ENCODE measurements at regions not wholly inside any gene's neighbourhood (a gene's known extent, or its start where the extent isn't known, plus 50 kb on each side); places are given as distances from the start of the nearest gene placed in this dataset.

- no peak for DNase-seq
- intact Hi-C loops (cut with DNase I): no loop called here
- TF ChIP-seq CTCF (IDR thresholded peaks at IDR 0.05) (no peak), EP300 (IDR thresholded peaks at IDR 0.05) (no peak), POLR2A (IDR thresholded peaks at IDR 0.05) (no peak)
- H3K36me3 ChIP-seq: no peaks in the 10 kb centered on the region
- WGBS, 3 donors: 84 to 91% (median 88%) methylated on average over 3 of the region's 3 CpGs
- H3K9me3 ChIP-seq: no peaks in the 10 kb centered on the region
- H3K27ac ChIP-seq: no peak overlapping the region
- no peaks in the 10 kb centered on the region for H3K4me1 ChIP-seq (ENCODE audit: insufficient read depth)
- no peaks in the 10 kb centered on the region for H3K27me3 ChIP-seq
- no peak overlapping the region for H3K4me3 ChIP-seq
Observed at GRCh38 chr4:79695848-79696247, 287.8 kb upstream of the GK2 start.

- no peaks in the 10 kb centered on the region for H3K4me1 ChIP-seq (ENCODE audit: insufficient read depth)
- no peaks in the 10 kb centered on the region for H3K36me3 ChIP-seq
- TF ChIP-seq CTCF (IDR thresholded peaks at IDR 0.05): no peak
- no peak for TF ChIP-seq EP300 (IDR thresholded peaks at IDR 0.05)
- no peak for TF ChIP-seq POLR2A (IDR thresholded peaks at IDR 0.05)
- no peaks in the 10 kb centered on the region for H3K9me3 ChIP-seq
- intact Hi-C loops (cut with DNase I): no loop called here
- no peak for DNase-seq
- WGBS, 3 donors: 51 to 68% (median 60%) methylated on average over 3 of the region's 3 CpGs
- H3K4me3 ChIP-seq: no peak overlapping the region
- no peak overlapping the region for H3K27ac ChIP-seq
- no peaks in the 10 kb centered on the region for H3K27me3 ChIP-seq
Observed at GRCh38 chr4:79689740-79690139, 281.7 kb upstream of the GK2 start.

GRCh38 chr4:79688691-79689090 is 280.7 kb upstream of the GK2 start:
- no peak for DNase-seq
- Histone ChIP-seq H3K4me1 (ENCODE audit: insufficient read depth) (no peaks in the 10 kb centered on the region), H3K27me3 (no peaks in the 10 kb centered on the region), H3K36me3 (no peaks in the 10 kb centered on the region), H3K9me3 (no peaks in the 10 kb centered on the region), H3K27ac (no peak overlapping the region), H3K4me3 (no peak overlapping the region)
- no peak for TF ChIP-seq POLR2A (IDR thresholded peaks at IDR 0.05)
- no peak for TF ChIP-seq EP300 (IDR thresholded peaks at IDR 0.05)
- TF ChIP-seq CTCF (IDR thresholded peaks at IDR 0.05): no peak
- intact Hi-C loops (cut with DNase I): no loop called here

GRCh38 chr4:79687006-79687405 is 279.0 kb upstream of the GK2 start:
- Histone ChIP-seq H3K4me3 (no peak overlapping the region), H3K9me3 (no peaks in the 10 kb centered on the region), H3K27me3 (no peaks in the 10 kb centered on the region), H3K4me1 (ENCODE audit: insufficient read depth) (no peaks in the 10 kb centered on the region), H3K36me3 (no peaks in the 10 kb centered on the region), H3K27ac (no peak overlapping the region)
- intact Hi-C loops (cut with DNase I): no loop called here
- no peak for DNase-seq
- 82 to 86% (median 84%) methylated on average over 2 of the region's 2 CpGs for WGBS, 3 donors
- TF ChIP-seq EP300 (IDR thresholded peaks at IDR 0.05) (no peak), CTCF (IDR thresholded peaks at IDR 0.05) (no peak)

- intact Hi-C loops (cut with DNase I): no loop called here
- Histone ChIP-seq H3K4me3 (no peak overlapping the region), H3K9me3 (no peaks in the 10 kb centered on the region), H3K27ac (no peak overlapping the region), H3K4me1 (ENCODE audit: insufficient read depth) (no peaks in the 10 kb centered on the region), H3K36me3 (no peaks in the 10 kb centered on the region), H3K27me3 (no peaks in the 10 kb centered on the region)
- no peak for TF ChIP-seq CTCF (IDR thresholded peaks at IDR 0.05)
- TF ChIP-seq POLR2A (IDR thresholded peaks at IDR 0.05): no peak
- no peak for TF ChIP-seq EP300 (IDR thresholded peaks at IDR 0.05)
- no peak for DNase-seq
- 96 to 98% (median 97%) methylated on average over 2 of the region's 2 CpGs for WGBS, 3 donors
Observed at GRCh38 chr4:79685542-79685941, 277.5 kb upstream of the GK2 start.

Data from ovary (tissue), 7 donors.